Body of pancreas (tissue), 4 donors: ENCODE measurements at regions not wholly inside any gene's neighbourhood (a gene's known extent, or its start where the extent isn't known, plus 50 kb on each side); places are given as distances from the start of the nearest gene placed in this dataset.

Source experiments
- CTCF ChIP-seq, 7 experiments: fragments of 450-650 bp in 4 of 7; fragments of 200-600 bp in 3 of 7; sonication (generic) in 3 of 7; IDR thresholded peaks; one replicate each; pipeline ENCODE4 v1.5.1; 2016 to 2019; ENCODE audit warnings: antibody characterized with exemption in 7 of 7
- POLR2A ChIP-seq, 3 donors: fragments of 450-650 bp; IDR thresholded peaks; one replicate each; pipeline ENCODE4 v1.6.1; 2016; ENCODE audit warnings: antibody characterized with exemption in 3 of 3, mild to moderate bottlenecking in 2 of 3

DNA sequence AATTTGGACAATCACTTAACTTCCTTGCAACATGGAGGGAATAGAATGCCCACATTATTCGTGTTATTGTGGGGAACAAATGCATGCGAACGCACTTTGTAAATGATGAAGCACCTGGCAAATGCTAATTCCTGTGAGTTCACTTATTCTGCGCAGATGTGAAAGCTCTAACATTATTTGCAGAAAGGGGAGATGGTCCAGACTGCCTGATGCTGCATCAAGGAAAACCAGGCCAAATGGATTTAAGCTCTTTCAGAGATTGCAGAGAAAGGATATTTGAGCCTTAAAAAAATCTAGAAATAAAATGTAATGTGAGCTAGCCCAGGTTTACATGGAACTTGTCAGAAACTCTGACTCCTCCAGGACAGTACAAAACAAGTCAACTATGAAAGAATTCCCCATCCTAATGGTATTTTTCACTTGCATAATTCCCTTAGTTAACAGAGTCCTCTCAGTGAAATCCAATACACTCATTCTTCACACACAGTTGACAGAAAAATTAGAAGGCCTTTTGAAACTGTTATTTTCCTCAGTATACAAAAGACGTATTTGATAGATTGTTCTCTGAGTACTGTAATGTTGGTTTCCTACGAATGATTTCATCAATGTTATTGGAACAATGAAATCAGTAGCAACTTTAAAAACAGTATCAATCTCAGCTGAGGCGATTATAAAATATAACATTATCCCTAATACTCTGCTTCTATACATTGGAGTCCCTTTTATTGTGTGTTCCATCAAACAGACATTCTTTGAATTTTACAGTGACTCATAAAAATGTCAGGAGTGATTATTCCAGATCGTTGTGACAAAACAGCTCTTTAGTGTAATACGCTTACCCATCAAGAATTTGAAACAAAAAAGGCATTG, 136.3 kb upstream of the ANK3 start:
- no peak for TF ChIP-seq POLR2A (IDR thresholded peaks at IDR 0.05)
- TF ChIP-seq CTCF (IDR thresholded peaks at IDR 0.05), result no peak
